D721Med (cell line): ENCODE measurements at regions not wholly inside any gene's neighbourhood (a gene's known extent, or its start where the extent isn't known, plus 50 kb on each side); places are given as distances from the start of the nearest gene placed in this dataset.

Source experiments
- DNase-seq: peaks from one replicate; pipeline ENCODE4 v3.0.0; 2011; ENCODE audit warnings: low spot score; ENCODE audit not compliant: insufficient read length
- FAIRE-seq: peaks from 2 replicates; lab custom pipeline; 2011; peaks lifted over from hg19 to GRCh38; lab: Jason Lieb, UNC
- TF ChIP-seq, protein P1 (sequence below): IDR thresholded peaks from 2 replicates; pipeline ENCODE4 v1.5.1; 2012; ENCODE audit warnings: mild to moderate bottlenecking, control low read depth; ENCODE audit not compliant: insufficient read depth; ENCODE audit errors: missing control alignments

DNA sequence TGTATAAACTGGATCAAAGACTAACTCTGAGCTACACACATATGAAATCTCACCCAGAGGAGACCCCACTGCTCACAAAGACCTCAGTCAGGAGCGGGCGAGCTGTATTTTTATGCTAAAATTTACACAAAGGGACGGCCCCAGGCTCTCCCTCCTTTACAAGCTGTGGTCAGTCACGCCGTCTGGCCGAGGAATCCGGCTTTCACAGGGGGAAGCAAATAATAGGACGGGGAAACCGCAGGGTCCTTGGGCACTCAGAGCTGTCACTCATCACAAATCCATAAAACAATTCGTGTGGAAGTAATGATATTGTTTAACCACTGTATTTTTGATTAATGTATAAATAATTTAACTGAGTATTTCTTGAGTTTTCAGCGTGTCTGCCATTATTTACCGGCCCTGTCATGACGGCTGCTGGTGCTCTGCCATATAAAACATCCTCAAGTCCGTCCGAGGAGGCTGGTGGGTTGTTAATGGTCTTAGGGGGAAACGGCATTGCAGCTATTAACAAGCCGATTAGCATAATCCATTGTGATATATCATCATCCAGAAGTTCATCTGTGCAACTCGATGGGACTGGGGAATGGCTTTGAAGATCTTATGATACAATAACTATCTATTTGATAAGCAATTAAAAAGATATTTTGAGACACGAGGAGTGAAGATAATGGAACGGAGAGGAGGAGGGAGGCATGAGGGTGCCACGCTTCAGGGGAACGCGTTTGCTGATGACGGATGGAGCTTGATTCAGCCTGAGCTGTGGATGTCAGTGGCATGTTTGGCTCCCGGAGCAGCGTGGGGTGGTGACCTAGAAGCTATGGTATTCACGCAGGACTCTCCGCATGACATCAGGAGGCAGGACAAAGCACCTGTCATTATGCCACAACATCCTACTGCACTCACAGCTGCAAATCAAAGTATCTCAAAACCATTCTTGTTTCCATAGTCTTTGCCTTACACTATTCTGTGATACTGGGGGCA lies 150.9 kb downstream of the SHOX start:
- TF ChIP-seq, protein P1, sequence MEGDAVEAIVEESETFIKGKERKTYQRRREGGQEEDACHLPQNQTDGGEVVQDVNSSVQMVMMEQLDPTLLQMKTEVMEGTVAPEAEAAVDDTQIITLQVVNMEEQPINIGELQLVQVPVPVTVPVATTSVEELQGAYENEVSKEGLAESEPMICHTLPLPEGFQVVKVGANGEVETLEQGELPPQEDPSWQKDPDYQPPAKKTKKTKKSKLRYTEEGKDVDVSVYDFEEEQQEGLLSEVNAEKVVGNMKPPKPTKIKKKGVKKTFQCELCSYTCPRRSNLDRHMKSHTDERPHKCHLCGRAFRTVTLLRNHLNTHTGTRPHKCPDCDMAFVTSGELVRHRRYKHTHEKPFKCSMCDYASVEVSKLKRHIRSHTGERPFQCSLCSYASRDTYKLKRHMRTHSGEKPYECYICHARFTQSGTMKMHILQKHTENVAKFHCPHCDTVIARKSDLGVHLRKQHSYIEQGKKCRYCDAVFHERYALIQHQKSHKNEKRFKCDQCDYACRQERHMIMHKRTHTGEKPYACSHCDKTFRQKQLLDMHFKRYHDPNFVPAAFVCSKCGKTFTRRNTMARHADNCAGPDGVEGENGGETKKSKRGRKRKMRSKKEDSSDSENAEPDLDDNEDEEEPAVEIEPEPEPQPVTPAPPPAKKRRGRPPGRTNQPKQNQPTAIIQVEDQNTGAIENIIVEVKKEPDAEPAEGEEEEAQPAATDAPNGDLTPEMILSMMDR, result no peak
- FAIRE-seq, result no peak
- no peak for DNase-seq

DNA sequence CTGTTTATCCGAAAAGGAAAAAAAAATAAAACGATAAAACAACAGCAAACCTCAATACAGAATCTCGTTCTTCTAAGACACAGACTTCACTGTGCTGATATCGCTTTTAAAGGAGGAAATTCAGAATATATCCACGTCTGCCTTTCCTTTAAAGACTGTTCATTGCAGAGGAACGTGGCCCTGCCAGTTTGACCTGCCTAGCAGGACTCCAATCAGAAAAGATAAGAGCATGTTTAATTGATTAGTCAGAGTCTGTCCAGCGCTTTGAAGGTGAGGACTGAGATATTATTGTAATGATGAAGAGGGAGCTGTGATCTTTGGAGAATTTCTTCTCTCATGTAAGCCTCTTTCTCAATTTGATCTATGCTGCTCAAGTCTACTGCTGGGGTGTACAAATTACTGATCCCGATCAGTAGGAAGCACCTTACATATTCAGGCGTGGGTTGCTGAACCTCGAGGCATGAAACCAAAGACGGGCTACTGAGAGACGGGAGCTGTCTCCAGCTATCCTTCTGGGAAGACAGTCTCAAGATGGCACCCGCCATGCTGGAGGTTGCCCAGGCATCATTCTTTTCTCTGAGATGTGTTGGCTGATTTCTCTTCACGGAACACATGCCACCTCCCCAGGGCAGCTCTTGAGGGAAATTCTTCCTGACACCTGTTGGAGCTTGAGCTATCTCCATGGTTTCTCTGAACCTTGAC lies 146.1 kb downstream of the SHOX start:
- TF ChIP-seq, protein P1, result no peak
- FAIRE-seq (no peak), DNase-seq (no peak)

DNA sequence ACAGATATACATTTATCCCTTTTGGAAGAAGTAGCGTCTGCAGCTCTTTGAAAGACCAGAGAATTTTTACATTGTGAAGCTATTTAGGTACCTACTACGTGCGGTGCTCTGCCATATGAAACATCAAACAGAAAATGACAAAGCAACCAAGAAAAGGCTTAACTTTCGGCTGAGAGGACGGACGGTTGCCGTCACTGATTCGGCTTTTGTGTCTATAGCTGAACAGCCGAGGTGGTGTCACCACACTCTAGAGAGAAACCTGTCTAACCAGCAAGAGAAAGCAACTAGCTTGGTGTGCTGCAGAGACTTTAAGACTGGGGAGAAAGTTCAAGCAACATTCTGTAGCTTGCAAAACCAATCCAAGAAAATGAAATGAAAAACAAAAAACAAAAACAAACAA lies 145.5 kb downstream of the SHOX start:
- TF ChIP-seq, protein P1, result no peak
- FAIRE-seq (no peak), DNase-seq (no peak)

DNA sequence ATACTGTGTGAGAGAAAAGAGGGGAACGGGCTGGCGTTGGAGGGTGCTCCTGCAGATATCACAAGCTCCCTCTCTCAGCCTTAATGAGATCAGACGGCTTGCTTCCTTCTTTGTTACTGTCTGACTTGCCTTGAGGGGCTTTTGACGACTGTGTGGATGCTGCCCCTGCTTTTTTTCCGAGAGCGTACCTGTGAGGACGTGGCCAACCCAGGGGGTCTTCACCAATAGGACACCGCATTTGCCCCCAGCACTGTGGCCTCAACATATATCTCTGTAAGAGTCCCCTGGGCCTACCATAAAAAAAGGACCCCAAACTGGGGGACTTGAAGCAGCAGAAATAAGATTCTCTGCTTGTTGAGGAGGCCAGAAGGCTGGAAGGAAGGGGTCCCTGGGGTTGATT lies 143.9 kb downstream of the SHOX start:
- no peak for FAIRE-seq
- DNase-seq, result no peak
- TF ChIP-seq, protein P1, result no peak

DNA sequence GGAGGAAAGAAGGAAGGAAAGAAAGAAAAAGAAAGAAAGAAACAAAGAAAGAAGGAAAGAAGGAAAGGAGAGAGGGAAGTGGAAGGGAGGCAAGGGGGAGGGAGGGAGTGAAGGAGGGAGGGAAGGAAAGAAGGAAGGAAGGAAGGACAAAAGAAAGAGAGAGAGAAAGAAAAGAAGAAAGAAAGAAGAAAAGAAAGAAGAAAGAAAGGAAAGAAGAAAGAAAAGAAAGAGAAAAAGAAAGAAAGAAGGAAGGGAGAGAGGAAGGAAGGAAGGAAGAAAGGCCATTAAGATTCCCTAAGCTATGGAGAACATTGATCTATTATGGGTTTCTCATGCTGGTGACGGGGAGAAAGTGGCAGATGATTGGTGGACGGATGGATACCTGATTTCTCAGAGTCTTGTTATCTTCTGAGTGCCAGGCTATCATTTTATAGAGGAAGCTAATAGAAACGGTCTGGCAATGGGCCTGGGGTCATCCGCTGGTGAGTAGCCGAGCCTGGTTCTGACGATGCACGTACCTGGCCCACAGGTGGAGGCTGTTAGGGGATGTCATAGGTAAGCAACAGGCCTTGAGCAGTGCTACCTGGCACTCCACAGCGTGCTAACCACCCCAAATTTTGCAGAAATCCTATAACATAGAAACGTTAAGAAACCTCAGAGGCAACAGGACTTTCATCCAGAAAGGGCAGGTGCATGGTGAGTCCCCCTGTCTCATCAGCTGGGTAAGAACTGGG lies 142.9 kb downstream of the SHOX start:
- TF ChIP-seq, protein P1, result no peak
- DNase-seq (no peak), FAIRE-seq (no peak)

DNA sequence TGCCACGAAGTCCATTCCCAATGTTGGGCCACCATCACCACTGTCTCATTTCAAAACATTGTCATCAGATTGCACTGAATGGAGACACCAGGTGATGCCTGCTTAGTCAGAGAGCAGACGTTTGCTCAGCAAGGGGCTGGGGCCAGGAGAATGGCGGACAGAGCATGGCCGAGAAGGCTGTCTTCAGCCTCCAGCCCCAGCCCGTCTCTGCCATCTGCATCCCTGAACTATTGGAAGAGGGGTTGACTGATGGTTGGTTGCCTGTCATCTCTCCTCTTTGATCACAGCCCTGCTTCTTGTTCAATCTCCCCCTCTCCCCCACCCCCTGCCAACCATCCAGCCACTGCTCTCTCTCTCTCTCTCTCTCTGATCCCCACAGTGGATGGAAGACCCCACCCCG lies 140.9 kb downstream of the SHOX start:
- TF ChIP-seq, protein P1, result no peak
- FAIRE-seq (no peak), DNase-seq (no peak)
